Skin epidermis (tissue), 12 donors: ENCODE measurements at regions not wholly inside any gene's neighbourhood (a gene's known extent, or its start where the extent isn't known, plus 50 kb on each side); places are given as distances from the start of the nearest gene placed in this dataset.
"Not testable (repeated sequence)": the region's sequence is repeated elsewhere in the genome, so short reads cannot be mapped to it uniquely, and the experiment has no call there.

ENCODE experiments used
- H3K27ac ChIP-seq, 21 experiments: fragments of 200-600 bp; sonication (generic) in 11 of 21; one replicate each; pipeline ENCODE4 v1.5.0; 2020; ENCODE audit warnings: mild to moderate bottlenecking in 3 of 21, inconsistent platforms in 2 of 21, moderate library complexity in 2 of 21
- H3K4me3 ChIP-seq, 7 experiments: fragments of 200-600 bp; sonication (generic) in 2 of 7; one replicate each; pipeline ENCODE4 v1.5.0; 2020; ENCODE audit warnings: inconsistent platforms in 2 of 7, mild to moderate bottlenecking in 2 of 7, moderate library complexity in 1 of 7

DNA sequence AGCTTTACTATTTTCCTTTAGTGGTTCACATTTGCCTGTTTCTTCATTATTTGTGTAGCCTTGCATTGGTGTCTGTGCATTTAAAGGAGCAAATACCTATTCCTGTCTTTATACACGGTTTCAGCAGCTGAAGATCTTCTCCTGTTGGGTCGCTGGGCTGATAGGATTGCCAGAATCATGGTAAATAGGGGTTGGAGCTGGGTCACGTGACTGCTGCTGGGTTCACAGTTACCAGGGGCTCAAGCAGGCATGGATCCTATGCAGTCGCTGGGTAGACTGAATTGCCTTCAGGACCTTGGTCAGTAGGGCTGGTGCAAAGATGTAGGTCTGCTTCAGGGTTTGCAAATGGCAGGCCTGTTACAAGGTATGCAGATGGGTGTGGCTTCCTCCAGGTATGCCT is 398.4 kb downstream of the RPS29 start:
- Histone ChIP-seq H3K4me3 (no peak overlapping the region), H3K27ac (no peak overlapping the region)

DNA sequence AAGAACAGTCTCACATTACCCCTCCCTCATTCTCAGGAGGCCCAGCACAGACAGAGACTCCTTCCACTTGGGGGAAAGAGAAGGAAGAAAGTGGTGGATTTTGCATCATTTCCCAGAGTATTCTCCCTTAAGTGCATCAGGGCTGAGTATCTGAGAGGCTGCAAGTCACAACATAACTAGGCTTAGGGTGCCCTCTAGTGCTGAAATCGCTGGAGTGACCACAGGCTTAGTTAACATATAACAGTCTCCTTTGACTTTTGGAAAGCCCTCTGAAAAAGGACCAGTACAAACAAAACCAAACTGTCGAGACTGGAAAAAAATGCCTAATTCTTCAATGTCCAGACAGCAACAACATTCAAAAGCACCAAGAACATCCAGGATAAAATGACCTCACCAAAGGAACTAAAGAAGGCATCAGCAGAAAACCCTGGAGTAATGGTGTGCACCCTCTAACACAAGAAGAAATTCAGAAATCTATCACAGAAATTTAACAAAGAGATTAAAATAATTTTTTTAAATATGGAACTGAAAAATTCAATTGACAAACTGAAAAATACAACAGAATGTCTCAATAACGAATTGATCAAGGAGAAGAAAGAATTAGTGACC is 412.3 kb downstream of the RPS29 start:
- no peak overlapping the region for H3K4me3 ChIP-seq
- no peak overlapping the region for H3K27ac ChIP-seq

DNA sequence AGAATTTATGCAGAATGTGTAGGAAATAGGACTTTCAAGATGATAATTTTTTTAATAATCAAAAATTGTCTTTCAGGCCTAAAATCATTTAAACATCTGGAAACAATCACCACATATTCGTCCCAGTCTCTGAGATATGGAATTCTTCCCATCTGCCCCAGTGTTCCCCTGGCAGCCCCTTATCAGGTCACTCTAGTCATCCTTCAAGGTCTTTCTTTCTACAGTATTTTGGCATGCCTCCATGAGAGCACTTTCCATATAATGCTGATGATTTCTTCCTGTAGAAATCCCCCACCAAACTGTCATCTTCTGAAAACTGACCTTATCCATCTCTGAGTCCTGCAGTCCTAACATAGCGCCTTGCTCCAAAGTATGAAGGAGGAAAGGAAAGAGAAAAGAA is 422.1 kb downstream of the RPS29 start:
- H3K27ac ChIP-seq: no peak overlapping the region
- no peak overlapping the region for H3K4me3 ChIP-seq

DNA sequence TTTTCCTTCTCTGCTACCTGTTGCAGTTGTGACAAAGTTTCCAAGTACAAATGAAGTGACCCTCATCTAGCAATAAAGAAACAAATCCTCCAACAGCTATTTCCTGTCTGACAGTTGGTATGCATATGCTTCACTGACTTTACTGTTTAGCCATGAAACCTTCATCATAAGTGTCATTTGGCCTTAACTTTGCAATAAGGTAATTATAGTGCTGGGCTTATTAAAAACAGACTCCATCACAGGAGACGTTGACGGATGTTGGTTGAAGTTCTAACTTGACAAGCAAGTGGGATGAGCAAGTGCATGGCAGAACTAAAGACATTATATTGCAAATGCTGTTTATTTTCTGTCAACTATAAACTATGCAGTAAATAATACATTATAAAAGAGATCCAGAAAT is 425.2 kb downstream of the RPS29 start:
- H3K27ac ChIP-seq: no peak overlapping the region
- H3K4me3 ChIP-seq: no peak overlapping the region

DNA sequence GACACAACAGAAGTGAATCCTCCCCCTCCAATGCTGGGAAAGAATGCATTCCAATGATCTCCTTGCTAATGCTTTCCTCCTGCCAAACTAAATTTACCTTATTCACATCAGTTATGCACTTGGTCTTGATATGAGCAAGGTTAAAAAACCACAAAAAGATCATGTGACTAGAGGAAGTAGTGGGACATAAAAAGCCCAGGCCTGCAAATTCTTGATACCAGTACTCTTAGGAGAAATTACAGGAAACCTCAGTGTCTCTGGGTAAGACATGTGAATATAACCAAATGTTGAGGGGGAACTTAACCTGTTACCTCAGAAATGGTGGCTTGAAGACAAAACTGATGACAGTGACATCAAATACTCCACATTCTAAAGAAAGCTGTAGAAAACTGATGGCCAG is 427.1 kb downstream of the RPS29 start:
- Histone ChIP-seq H3K27ac (no peak overlapping the region), H3K4me3 (no peak overlapping the region)

DNA sequence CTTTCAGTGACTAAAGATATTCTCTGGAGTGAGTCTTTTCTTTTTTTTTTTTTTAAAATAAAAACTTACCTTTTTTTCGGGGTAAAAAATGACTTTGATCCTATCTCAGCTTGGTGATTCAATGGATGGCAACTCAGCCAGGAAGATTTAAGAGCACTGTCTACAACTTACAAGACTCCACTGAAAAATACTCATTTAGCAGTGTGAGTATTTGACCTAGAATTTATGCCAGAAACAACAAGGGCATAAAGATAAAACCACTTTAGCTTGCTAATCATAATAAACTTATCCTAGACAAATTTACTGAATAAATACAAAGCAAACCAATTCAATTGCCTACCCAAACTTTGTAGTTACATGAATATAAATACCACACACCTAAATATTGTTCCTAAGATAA is 446.6 kb downstream of the RPS29 start:
- H3K27ac ChIP-seq: no peak overlapping the region
- no peak overlapping the region for H3K4me3 ChIP-seq

DNA sequence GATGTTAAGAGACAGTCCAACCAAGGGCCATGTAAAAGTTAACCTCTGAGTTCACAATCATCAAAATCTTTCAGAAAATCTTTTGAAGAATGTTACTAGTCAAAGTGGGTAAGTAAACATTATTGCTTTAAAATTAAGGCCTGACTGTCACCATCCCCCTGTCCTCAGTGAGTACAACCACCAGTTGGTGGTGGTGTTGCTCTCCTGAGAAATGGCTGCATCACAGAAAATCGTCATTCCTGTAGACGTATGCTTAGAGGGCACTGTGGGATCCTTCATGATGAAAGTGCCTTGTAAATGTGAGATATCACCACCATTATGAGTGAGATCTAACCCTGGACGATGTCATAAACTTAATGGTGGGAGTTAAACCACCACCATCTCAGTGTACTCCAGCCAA is 451.2 kb downstream of the RPS29 start:
- Histone ChIP-seq H3K27ac (no peak overlapping the region), H3K4me3 (no peak overlapping the region)

DNA sequence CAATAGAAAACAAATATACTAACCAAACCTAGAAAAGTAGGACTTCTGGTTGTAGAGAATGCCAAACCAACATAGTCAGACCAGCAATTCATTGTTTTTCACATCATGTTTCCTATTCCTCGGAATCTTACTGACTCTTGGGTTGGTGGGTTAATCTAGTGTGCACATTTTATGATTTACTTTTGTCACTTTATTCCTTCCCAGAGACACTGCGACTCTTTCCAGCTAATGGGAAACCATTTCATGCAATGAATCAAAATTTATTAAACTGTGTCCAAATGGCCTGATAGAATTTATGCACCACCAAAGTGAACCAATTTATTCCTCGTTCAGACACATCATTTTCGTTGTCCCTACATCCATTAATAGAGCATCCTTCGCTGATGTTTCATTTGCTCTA is 464.9 kb downstream of the RPS29 start:
- Histone ChIP-seq H3K27ac (no peak overlapping the region), H3K4me3 (no peak overlapping the region)

DNA sequence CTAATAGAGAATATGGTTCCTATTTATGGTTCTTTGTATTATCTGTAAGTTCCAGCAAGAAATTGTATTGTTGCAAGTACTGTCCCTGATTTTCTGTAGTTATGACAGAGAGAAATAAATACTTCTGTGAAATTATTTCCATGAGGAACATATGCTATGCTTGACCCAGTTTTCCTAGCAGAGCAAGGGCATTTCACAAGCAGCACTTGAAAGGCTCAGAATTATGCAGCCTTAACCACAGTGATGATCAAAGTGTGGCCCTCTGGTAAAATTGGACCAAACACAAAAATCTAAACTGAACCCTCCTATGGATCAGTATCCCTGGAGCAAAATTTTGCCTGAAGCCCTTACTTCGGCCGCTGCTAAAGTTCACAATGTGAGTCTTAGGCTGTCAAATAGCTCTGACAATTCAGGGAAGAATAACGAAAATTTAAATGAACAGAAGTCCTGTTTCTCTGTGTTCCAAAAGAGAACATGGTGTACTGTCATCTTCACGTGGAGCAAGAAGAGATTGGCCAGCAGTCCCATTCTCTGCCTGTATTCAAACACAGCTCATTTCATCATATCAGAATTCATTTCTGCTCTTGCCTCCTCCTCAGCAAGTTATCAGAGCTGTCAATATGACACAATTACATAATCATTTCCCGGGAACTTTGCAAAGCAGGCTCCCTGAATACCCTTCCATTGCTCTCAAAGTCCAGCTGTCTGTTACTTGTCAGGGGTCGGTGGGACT is 471.9 kb downstream of the RPS29 start:
- Histone ChIP-seq H3K27ac (no peak overlapping the region), H3K4me3 (no peak overlapping the region)

DNA sequence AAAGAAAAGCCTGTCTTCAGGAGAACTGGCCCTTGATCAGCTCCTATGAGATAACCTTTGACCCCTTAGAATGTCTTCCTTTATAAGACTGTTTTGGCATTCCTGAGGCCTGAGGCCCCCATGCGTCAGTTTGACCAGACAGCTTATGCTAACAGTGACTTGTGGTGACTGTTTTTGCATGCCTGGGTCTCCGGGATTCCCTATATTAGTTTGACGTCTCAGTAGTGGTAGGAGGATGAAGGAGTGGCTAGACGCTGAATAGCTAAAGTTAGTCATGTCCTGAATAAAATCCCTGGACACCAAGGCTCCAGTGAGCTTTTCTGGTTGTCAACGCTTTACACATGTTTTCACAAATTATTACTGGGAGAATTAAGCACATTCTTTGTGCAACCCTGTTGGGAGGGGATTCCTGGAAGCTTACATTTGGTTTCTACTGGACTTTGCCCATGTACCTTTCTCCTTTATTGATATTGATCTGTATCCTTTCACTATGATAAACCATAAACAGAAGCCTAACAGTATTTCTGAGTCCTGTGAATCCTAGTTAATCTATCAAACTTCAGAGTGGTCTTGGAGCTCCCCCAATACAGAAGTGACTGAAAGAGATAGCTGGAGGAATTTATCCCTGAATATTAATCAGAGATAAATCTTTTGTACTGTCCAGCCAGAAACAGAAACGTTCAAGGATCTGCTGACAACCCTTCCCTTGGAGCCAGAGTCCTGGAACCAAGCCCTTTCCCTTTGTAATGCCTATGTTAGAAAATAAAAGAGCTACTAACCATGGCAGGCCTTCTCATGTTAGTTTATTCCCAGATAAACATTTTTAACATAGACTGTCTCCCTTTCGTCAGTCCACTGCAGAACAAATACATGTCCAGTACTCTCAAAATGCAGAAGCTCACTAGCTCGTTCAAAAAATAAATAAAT is 479.2 kb downstream of the RPS29 start:
- no peak overlapping the region for H3K27ac ChIP-seq
- no peak overlapping the region for H3K4me3 ChIP-seq

DNA sequence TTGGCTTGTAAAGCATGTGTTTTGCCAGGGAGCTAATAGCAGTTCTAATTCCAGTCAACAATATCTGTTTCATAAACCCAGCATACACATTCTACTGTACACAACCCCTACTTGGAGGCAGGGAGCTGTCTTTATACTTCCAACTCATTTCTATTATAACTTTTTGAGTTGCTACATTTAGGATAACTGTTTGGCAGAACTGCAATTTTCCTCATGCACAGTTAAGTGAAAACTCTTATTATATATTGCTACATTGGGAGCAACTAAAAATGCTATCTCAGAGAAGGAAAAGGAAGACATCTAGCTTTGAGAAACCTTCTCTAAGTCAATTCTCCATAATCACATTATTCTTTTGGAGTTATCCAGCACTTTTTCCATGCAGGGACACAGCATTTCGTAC is 480.2 kb downstream of the RPS29 start:
- Histone ChIP-seq H3K4me3 (no peak overlapping the region), H3K27ac (no peak overlapping the region)

DNA sequence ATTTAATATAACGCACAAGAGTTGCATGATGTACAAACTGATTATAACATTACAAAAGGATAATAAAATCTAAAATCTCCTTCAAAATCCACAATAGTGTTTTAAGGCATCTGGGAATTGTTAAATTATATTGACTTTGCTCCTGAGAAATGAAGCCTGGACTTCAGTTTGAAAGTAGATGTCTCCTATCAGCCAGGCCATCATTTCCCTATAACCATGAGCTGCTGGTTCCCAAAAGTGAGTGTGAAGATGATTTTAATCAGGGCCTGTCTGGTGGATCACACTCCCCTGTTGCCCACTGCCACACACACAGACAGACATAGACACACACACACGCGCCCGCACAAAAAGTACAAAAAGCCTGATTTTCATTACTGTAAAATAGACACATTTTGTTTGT is 480.7 kb downstream of the RPS29 start:
- H3K4me3 ChIP-seq: no peak overlapping the region
- no peak overlapping the region for H3K27ac ChIP-seq

DNA sequence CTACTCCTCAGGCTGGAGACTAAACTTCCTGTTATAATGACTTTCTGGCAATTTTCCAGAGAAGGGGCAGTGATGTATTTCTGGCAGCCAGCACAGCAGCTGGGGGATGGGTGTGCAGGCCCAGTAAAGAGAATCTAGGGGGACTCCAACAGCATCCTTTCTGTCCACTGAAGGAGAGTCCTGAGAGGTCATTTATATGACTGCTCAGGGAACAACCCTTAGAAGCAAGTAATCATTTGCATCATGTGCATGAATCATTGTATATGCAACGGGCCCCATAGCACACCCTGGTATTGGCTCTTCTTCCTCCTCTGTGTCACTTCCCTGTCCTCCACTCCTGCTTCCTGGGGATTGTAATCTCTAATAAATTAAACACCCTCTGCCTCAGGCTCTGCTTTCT is 493.8 kb downstream of the RPS29 start:
- Histone ChIP-seq H3K27ac (no peak overlapping the region), H3K4me3 (no peak overlapping the region)

DNA sequence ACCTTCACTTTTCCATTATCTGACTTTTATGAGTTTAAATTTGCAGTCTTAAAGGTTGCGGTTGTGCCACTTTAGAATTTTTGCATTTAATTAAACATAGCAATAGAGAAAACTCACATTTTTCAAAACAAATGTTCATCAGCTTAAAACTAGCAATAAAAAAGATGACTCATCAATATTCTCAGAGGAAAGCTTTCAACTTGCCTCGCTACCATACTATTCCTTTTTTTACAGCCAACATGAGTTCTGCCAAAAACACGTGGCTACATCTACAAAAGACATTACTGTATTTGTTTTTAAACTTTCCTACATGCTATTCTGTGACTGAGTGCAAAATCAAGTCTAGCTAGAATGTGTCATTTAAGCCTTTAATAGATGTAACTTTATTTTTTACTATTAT is 497.1 kb downstream of the RPS29 start:
- no peak overlapping the region for H3K27ac ChIP-seq
- no peak overlapping the region for H3K4me3 ChIP-seq

DNA sequence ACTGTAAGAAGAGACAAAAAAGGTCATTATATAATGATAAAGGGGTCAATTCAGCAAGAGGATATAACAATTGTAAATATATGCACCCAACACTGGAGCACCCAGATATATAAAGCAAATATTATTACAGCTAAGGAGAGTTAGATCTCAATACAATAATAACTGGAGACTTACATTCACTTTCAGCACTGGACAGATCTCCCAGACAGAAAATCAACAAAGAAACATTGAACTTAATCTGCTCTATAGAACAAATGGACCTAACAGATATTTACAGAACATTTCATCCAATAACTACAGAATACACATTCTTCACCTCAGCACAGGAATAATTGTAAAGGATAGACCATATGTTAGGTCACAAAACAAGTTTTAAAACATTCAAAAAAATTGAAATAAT is 512.9 kb downstream of the RPS29 start:
- not testable (repeated sequence) for H3K27ac ChIP-seq, H3K4me3 ChIP-seq

DNA sequence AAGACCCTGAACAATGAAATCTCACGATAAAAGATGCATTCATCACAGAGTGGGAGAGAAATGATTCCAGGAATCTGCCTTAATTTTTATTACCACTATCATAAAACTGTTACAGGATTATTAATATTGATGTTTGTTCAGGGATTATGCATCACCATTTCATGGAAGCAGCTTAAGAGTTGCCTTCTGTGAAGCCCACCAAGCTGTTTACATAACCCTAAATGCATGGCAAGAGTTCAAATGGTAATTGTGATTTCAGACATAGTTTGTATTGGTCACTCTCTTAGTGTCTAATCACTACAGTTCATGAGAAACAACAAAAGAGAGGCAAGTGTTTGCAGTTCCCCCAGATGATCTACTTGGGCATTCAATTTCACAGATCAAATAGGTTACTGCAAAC is 527.7 kb downstream of the RPS29 start:
- Histone ChIP-seq H3K4me3 (no peak overlapping the region), H3K27ac (no peak overlapping the region)

DNA sequence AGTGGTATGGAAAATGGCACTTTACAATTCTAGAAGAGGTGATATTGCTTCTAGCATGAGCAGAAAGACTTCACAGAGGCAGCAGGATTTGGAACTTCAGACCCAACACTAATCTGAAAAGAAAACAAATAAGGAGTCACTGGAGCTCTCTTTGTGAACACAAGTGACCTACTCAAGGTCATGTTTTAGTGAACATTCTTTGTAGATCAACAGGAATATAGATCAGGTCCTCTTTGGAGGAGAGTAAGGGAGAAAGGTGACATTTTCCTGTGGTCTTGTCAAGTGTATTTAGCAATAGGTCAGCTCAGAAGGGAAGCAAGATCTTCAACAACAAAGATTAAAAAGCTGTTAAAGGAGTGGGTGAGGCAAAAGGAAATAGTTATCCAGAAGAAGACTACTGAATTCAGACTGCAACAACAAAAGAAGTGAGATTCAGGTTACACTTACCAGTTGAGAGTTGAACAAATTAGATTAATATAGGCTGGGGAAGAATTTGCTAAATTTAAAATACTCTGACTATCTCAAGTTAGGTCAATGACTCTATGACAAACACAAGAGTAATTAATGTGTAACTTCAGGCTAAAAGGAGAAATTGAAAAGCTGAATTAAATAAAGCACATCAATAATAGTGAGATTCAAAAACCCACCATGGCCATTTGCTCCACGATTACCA is 528.2 kb downstream of the RPS29 start:
- no peak overlapping the region for H3K27ac ChIP-seq
- no peak overlapping the region for H3K4me3 ChIP-seq

DNA sequence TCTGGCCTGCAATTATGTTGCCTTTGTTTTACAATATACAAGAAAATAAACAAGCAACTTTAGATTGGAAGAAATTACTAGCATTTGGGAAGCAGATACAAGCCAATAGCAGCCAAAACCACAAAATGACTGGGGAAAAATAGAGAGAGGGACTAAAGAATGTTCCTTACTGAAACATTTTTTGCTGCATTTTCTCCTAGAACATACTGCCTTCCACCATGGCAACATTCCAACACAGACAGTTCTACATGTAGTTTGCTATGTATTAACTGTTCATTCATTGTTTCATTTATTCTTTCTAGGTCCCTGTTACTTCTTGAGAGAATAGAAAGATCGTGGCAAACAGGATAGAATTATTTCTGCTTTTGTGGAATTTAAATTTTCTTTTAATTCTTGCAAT is 530.2 kb downstream of the RPS29 start:
- H3K27ac ChIP-seq: no peak overlapping the region
- no peak overlapping the region for H3K4me3 ChIP-seq

DNA sequence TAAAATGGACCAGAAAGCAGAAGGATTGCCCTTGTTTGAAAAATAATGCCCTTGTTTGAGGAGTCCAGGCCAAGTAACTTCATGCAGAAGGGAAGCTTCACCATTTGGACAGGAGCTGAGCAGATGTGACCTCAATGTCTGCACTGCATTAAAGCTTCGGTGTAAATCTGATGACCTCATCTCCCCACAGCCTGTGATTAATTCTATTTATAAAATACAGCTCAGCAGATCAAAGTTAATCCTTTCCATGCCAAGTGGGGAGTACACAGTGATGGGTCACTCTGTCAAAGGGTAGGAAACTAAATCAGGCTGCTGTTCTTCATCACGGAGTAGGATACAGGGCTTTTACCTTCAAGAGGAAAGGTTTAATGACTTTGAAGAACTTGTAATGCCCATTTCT is 533.7 kb downstream of the RPS29 start:
- Histone ChIP-seq H3K4me3 (no peak overlapping the region), H3K27ac (no peak overlapping the region)

DNA sequence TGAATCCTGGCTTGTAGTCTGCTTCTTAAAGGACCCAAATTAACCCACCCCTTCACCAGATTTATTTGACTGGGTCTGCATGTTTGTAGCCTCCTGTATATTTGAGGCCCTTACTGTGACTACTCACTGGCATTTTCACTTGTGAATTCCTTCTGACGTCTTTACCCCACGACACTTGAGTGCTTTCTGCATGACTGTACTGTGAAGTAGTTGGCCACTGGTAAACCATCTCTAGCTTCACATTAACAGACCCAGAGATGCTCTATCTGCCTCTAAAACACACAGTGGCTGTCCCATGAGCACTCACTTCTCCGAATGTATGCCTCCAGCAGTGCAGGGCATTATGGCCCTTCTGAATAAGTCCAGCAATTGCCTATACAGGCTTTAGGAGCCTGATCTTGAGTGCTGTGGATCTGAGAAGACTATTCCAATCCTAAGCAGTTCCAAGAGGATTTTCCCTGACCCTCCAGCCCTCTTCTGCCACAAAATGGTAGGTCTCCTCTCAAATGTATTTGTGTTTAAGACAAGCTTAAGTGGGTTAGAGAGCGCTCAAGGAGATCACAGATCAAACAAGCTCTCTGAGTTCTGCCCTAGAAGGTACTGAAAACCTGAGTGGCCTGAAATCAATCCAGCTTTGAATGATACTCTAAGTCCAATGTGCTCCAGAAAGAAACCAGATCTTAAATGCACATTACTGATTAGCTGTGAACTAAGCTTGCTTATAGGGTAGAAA is 534.7 kb downstream of the RPS29 start:
- Histone ChIP-seq H3K27ac (no peak overlapping the region), H3K4me3 (no peak overlapping the region)
